Left ventricle myocardium inferior (tissue), 1 donor: ENCODE measurements at regions not wholly inside any gene's neighbourhood (a gene's known extent, or its start where the extent isn't known, plus 50 kb on each side); places are given as distances from the start of the nearest gene placed in this dataset.

ENCODE experiments used
- DNase-seq: peaks from one replicate; pipeline ENCODE4 v3.0.0-alpha.2; 2020
- H3K27ac ChIP-seq: fragments of 200-600 bp; replicated peaks from 2 replicates; pipeline ENCODE4 v1.8.0; 2021
- H3K27me3 ChIP-seq: fragments of 200-600 bp; 2 replicates; pipeline ENCODE4 v1.8.0; 2021; ENCODE audit warnings: low read depth
- H3K36me3 ChIP-seq: fragments of 200-600 bp; 2 replicates; pipeline ENCODE4 v1.8.0; 2021
- H3K4me1 ChIP-seq: fragments of 200-600 bp; 2 replicates; pipeline ENCODE4 v1.8.0; 2021
- H3K4me3 ChIP-seq: fragments of 200-600 bp; 2 replicates; pipeline ENCODE4 v1.8.0; 2021; ENCODE audit warnings: mild to moderate bottlenecking, moderate library complexity
- H3K9me3 ChIP-seq: fragments of 200-600 bp; replicated peaks from 2 replicates; pipeline ENCODE4 v1.8.0; 2021
- CTCF ChIP-seq: fragments of 200-600 bp; IDR thresholded peaks from 2 replicates; pipeline ENCODE4 v1.8.0; 2021; ENCODE audit warnings: antibody characterized with exemption, mild to moderate bottlenecking, borderline replicate concordance
- intact Hi-C: fragments of 100-400 bp; cut with micrococcal nuclease; formaldehyde crosslinking; loops from one replicate; pipeline ENCODE4 v1.11.0; 2022
- donor health status: DM: no; HTN: yes; CAD: no; lungs with severe emphysema.

- H3K9me3 ChIP-seq = no peaks in the 10 kb centered on the region
- intact Hi-C loops = no loop called here
- no peak overlapping the region for H3K27ac ChIP-seq
- DNase-seq = no peak
- no peaks in the 10 kb centered on the region for H3K36me3 ChIP-seq
- TF ChIP-seq CTCF = no peak
- no peaks in the 10 kb centered on the region for H3K4me1 ChIP-seq
- H3K27me3 ChIP-seq = no peaks in the 10 kb centered on the region
- no peak overlapping the region for H3K4me3 ChIP-seq
Measured at GRCh38 chr5:144003636-144004035, 166.8 kb downstream of the YIPF5 start.

DNA sequence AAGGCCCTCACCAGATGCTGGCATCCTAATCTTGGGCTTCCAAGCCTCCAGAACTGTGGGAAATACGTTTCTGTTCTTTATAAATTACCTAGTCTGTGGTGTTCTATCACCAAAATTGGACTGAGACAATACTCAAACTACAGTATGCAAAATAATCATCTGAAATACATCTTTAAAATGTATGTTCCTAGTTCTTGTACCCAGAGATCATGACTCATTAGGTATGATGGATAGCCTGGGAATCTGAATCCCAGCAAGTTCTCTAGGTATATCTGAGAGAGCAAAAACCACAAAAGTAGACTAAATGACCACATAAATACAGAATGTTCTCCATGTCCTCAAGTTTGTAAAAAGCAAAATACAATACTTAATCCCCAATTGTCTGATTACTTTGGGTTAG is 166.3 kb downstream of the YIPF5 start:
- Histone ChIP-seq H3K4me3 (no peak overlapping the region), H3K27ac (no peak overlapping the region), H3K4me1 (no peaks in the 10 kb centered on the region), H3K36me3 (no peaks in the 10 kb centered on the region), H3K9me3 (no peaks in the 10 kb centered on the region), H3K27me3 (no peaks in the 10 kb centered on the region)
- no peak for DNase-seq
- TF ChIP-seq CTCF = no peak
- intact Hi-C loops = no loop called here

DNA sequence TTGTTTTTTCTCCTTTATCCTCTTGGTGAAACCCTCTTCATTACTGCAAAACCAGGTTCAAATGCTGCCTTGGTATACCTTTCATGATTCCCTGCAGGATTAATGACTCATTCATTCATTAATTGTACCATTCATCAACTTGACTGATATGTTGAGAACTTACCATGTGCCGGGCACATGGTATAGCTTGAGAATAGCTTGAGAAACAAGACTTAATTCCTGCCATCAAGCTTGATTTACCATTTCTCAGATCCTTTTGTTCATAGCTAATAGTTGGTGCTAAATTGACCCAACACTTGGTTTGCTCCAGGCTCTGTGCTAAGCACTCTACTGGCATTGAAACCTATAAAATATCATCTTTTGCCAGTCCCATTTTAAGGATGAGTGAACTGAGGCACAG is 165.7 kb downstream of the YIPF5 start:
- H3K4me3 ChIP-seq = no peak overlapping the region
- H3K9me3 ChIP-seq = no peaks in the 10 kb centered on the region
- H3K27me3 ChIP-seq = no peaks in the 10 kb centered on the region

GRCh38 chr5:144009116-144009515 is 161.3 kb downstream of the YIPF5 start:
- H3K36me3 ChIP-seq = no peaks in the 10 kb centered on the region
- no peak for TF ChIP-seq CTCF
- intact Hi-C loops = no loop called here
- H3K9me3 ChIP-seq = peaks cover 3% of the 10 kb centered on the region
- no peak for DNase-seq
- H3K27ac ChIP-seq = no peak overlapping the region
- peaks cover 2% of the 10 kb centered on the region for H3K4me1 ChIP-seq
- no peaks in the 10 kb centered on the region for H3K27me3 ChIP-seq
- no peak overlapping the region for H3K4me3 ChIP-seq

More for the DNA sequence above, 165.7 kb downstream of the YIPF5 start:
- no peak for DNase-seq
- Histone ChIP-seq H3K4me1 (no peaks in the 10 kb centered on the region), H3K27ac (no peak overlapping the region), H3K36me3 (no peaks in the 10 kb centered on the region)
- intact Hi-C loops = no loop called here
- no peak for TF ChIP-seq CTCF

- DNase-seq = no peak
- no peak overlapping the region for H3K27ac ChIP-seq
- H3K4me3 ChIP-seq = no peak overlapping the region
- peaks cover 3% of the 10 kb centered on the region for H3K9me3 ChIP-seq
- no peaks in the 10 kb centered on the region for H3K36me3 ChIP-seq
- H3K27me3 ChIP-seq = no peaks in the 10 kb centered on the region
- TF ChIP-seq CTCF = no peak
- H3K4me1 ChIP-seq = peaks cover 13% of the 10 kb centered on the region
- intact Hi-C loops = no loop called here
Measured at GRCh38 chr5:144011388-144011787, 159.1 kb downstream of the YIPF5 start.

GRCh38 chr5:144013816-144014215 is 156.6 kb downstream of the YIPF5 start:
- peaks cover 13% of the 10 kb centered on the region for H3K4me1 ChIP-seq

More at GRCh38 chr5:144013816-144014215, 156.6 kb downstream of the YIPF5 start:
- H3K27ac ChIP-seq = no peak overlapping the region
- intact Hi-C loops = no loop called here
- H3K27me3 ChIP-seq = no peaks in the 10 kb centered on the region
- no peak for TF ChIP-seq CTCF
- H3K9me3 ChIP-seq = peaks cover 3% of the 10 kb centered on the region
- H3K4me3 ChIP-seq = no peak overlapping the region
- DNase-seq = no peak
- H3K36me3 ChIP-seq = no peaks in the 10 kb centered on the region
